DND-41 (cell line): ENCODE measurements at regions not wholly inside any gene's neighbourhood (a gene's known extent, or its start where the extent isn't known, plus 50 kb on each side); places are given as distances from the start of the nearest gene placed in this dataset.
A peak's percentile ranks its signal among the peaks of the same experiment; 100 is the strongest.

Experiments
- EZH2 ChIP-seq: IDR thresholded peaks from 3 replicates; pipeline ENCODE4 v1.6.1; 2012; ENCODE audit warnings: borderline replicate concordance, low read depth, mild to moderate bottlenecking, moderate library complexity, low read length, inconsistent platforms; ENCODE audit not compliant: severe bottlenecking
- TF ChIP-seq, protein P1 (sequence below): IDR thresholded peaks from 2 replicates; pipeline ENCODE4 v1.5.1; 2012; ENCODE audit warnings: borderline replicate concordance, low read length, moderate library complexity, mild to moderate bottlenecking; ENCODE audit not compliant: poor library complexity, severe bottlenecking; ENCODE audit errors: extremely low read depth

DNA sequence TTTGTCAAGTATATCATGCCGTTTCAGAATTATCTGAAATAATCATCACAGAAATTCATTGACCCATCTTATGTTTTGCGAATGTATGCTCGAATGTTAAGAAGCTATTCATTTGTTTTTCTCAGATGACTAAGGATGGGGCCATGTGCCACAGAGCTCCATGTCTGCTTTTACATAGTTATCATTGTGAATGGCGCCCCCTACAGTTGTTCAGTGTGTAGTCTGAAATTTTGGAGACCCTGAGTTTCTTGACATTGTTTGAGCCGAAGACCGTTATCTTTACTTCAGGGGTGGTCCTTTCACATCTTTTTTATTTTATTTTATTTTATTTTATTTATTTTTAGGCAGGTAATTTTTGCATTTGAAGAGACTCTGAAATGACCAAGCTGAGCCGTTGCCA lies 972.0 kb upstream of the RBFOX1 start:
- TF ChIP-seq, protein P1, sequence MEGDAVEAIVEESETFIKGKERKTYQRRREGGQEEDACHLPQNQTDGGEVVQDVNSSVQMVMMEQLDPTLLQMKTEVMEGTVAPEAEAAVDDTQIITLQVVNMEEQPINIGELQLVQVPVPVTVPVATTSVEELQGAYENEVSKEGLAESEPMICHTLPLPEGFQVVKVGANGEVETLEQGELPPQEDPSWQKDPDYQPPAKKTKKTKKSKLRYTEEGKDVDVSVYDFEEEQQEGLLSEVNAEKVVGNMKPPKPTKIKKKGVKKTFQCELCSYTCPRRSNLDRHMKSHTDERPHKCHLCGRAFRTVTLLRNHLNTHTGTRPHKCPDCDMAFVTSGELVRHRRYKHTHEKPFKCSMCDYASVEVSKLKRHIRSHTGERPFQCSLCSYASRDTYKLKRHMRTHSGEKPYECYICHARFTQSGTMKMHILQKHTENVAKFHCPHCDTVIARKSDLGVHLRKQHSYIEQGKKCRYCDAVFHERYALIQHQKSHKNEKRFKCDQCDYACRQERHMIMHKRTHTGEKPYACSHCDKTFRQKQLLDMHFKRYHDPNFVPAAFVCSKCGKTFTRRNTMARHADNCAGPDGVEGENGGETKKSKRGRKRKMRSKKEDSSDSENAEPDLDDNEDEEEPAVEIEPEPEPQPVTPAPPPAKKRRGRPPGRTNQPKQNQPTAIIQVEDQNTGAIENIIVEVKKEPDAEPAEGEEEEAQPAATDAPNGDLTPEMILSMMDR = peak; percentile 21
- no peak for TF ChIP-seq EZH2
